HEK293 (cell line): ENCODE measurements at regions not wholly inside any gene's neighbourhood (a gene's known extent, or its start where the extent isn't known, plus 50 kb on each side); places are given as distances from the start of the nearest gene placed in this dataset.

Experiments
- CTCF ChIP-seq: fragments of 450-650 bp; formaldehyde crosslinking; IDR thresholded peaks from 2 replicates; pipeline ENCODE4 v1.5.1; 2016; ENCODE audit warnings: missing biosample characterization, missing genetic modification characterization
- PRDM10 ChIP-seq: fragments of 450-650 bp; formaldehyde crosslinking; IDR thresholded peaks from 2 replicates; pipeline ENCODE4 v1.5.1; 2016; ENCODE audit warnings: missing biosample characterization, missing genetic modification characterization
- REST ChIP-seq: fragments of 450-650 bp; formaldehyde crosslinking; IDR thresholded peaks from 2 replicates; pipeline ENCODE4 v1.5.1; 2016; ENCODE audit warnings: missing biosample characterization, missing genetic modification characterization
- ZBTB17 ChIP-seq: fragments of 450-650 bp; formaldehyde crosslinking; IDR thresholded peaks from 2 replicates; pipeline ENCODE4 v1.5.1; 2016; ENCODE audit warnings: missing biosample characterization, missing genetic modification characterization
- ZFHX2 ChIP-seq: fragments of 450-650 bp; formaldehyde crosslinking; conservative IDR thresholded peaks from 2 replicates; pipeline ENCODE4 v1.5.1; 2016; ENCODE audit warnings: missing biosample characterization, missing genetic modification characterization
- ZNF175 ChIP-seq: fragments of 450-650 bp; formaldehyde crosslinking; IDR thresholded peaks from 2 replicates; pipeline ENCODE4 v1.5.1; 2016; ENCODE audit warnings: missing biosample characterization, missing genetic modification characterization
- ZNF19 ChIP-seq: fragments of 450-650 bp; formaldehyde crosslinking; IDR thresholded peaks from 2 replicates; pipeline ENCODE4; 2016; ENCODE audit warnings: missing biosample characterization, missing genetic modification characterization, low read depth
- ZNF423 ChIP-seq: fragments of 450-650 bp; formaldehyde crosslinking; IDR thresholded peaks from 2 replicates; pipeline ENCODE4 v1.5.1; 2016; ENCODE audit warnings: missing biosample characterization, missing genetic modification characterization
- ZNF514 ChIP-seq: fragments of 450-650 bp; formaldehyde crosslinking; IDR thresholded peaks from 2 replicates; pipeline ENCODE4 v1.5.1; 2016; ENCODE audit warnings: missing biosample characterization, missing genetic modification characterization
- ZNF521 ChIP-seq: fragments of 450-650 bp; formaldehyde crosslinking; IDR thresholded peaks from 2 replicates; pipeline ENCODE4 v1.5.1; 2017; ENCODE audit warnings: missing biosample characterization, mild to moderate bottlenecking, missing genetic modification characterization
- ZNF580 ChIP-seq: fragments of 450-650 bp; formaldehyde crosslinking; IDR thresholded peaks from 2 replicates; pipeline ENCODE4 v1.5.1; 2016; ENCODE audit warnings: missing biosample characterization, missing genetic modification characterization
- ZNF660 ChIP-seq: fragments of 450-650 bp; IDR thresholded peaks from 2 replicates; pipeline ENCODE4 v1.5.1; 2018; ENCODE audit warnings: missing biosample characterization, mild to moderate bottlenecking, missing genetic modification characterization
- ZNF707 ChIP-seq: fragments of 450-650 bp; formaldehyde crosslinking; IDR thresholded peaks from 2 replicates; pipeline ENCODE4 v1.5.1; 2016; ENCODE audit warnings: missing biosample characterization, missing genetic modification characterization
- ZSCAN18 ChIP-seq: fragments of 450-650 bp; formaldehyde crosslinking; IDR thresholded peaks from 2 replicates; pipeline ENCODE4 v1.5.1; 2016; ENCODE audit warnings: missing biosample characterization, missing genetic modification characterization

GRCh38 chr11:11192541-11192940, 160.5 kb downstream of the CSNK2A3 start:
- TF ChIP-seq ZNF580 (no peak), ZSCAN18 (tag by site-specific recombination) (no peak), ZFHX2 (tag by site-specific recombination) (no peak), REST (no peak), ZNF514 (tag by site-specific recombination) (no peak), ZNF660 (tag by site-specific recombination) (no peak), ZNF175 (tag by site-specific recombination) (no peak), ZNF423 (no peak), CTCF (tag by site-specific recombination) (no peak), ZBTB17 (no peak), ZNF707 (tag by site-specific recombination) (no peak), ZNF521 (no peak), PRDM10 (tag by site-specific recombination) (no peak), ZNF19 (tag by site-specific recombination) (no peak)
